Astrocyte of the cerebellum (primary cell): ENCODE measurements at regions not wholly inside any gene's neighbourhood (a gene's known extent, or its start where the extent isn't known, plus 50 kb on each side); places are given as distances from the start of the nearest gene placed in this dataset.
A peak's percentile ranks its signal among the peaks of the same experiment; 100 is the strongest.

ENCODE experiments used
- DNase-seq: peaks from one replicate; pipeline ENCODE4 v3.0.0-alpha.2; 2011; ENCODE audit warnings: low read depth
- H3K4me3 ChIP-seq: 2 replicates; pipeline ENCODE4 v1.5.1; 2011; ENCODE audit warnings: mild to moderate bottlenecking, low read depth, low read length, moderate library complexity
- in situ Hi-C: cut with HindIII; loops from 2 replicates; pipeline ENCODE4 v1.10.0; 2017; ENCODE audit warnings: low sequenced_read_pairs
- TF ChIP-seq, protein P1 (sequence below): IDR thresholded peaks from 2 replicates; pipeline ENCODE4 v1.5.1; 2012; ENCODE audit warnings: low read length, low read depth, moderate library complexity, mild to moderate bottlenecking; ENCODE audit errors: missing control alignments

DNA sequence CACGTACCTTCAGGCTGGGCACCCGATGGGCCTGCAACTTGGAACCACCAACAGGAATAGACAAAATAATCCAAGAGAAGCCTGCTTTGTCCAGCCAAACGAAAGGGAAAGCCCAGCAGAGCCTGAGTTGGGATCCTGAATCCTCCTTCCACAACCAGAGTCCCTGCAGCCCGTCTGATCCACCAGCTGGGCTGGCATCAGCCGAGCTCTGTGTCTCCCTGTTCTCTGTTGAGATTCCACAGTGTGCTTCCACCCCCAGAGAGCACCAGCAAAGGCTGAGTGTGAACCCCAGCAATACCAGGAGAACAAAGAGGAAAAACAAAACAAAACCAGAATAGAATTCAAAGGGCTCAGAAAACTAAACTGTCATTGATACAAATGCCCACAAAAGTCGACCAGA, 68.8 kb upstream of the PRNP start:
- H3K4me3 ChIP-seq, result no peak overlapping the region
- TF ChIP-seq, protein P1, sequence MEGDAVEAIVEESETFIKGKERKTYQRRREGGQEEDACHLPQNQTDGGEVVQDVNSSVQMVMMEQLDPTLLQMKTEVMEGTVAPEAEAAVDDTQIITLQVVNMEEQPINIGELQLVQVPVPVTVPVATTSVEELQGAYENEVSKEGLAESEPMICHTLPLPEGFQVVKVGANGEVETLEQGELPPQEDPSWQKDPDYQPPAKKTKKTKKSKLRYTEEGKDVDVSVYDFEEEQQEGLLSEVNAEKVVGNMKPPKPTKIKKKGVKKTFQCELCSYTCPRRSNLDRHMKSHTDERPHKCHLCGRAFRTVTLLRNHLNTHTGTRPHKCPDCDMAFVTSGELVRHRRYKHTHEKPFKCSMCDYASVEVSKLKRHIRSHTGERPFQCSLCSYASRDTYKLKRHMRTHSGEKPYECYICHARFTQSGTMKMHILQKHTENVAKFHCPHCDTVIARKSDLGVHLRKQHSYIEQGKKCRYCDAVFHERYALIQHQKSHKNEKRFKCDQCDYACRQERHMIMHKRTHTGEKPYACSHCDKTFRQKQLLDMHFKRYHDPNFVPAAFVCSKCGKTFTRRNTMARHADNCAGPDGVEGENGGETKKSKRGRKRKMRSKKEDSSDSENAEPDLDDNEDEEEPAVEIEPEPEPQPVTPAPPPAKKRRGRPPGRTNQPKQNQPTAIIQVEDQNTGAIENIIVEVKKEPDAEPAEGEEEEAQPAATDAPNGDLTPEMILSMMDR, result no peak
- in situ Hi-C loops, result no loop called here
- DNase-seq, result no peak

DNA sequence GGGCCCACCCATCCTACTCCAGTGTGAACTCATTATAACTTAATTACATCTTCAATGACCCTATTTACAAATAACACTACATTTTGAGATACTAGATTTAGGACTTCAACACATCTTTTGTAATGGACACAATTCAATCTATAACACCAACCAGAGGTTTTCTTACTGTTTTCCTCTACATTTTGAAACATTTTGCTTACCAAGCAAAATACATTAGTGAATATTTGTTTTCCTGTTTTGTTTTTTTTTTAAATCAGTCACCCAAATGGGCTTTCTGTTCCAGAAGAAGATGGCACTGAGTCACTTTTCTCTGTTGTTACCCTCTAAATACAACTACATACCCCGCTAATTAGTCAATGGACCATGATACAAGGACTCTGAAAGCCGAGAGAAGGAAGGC, 69.2 kb upstream of the PRNP start:
- in situ Hi-C loops, result no loop called here
- no peak for DNase-seq

GRCh38 chr20:4613718-4614620, 72.3 kb upstream of the PRNP start:
- DNase-seq, result peak; percentile 90
- TF ChIP-seq, protein P1, result peak; percentile 53
- no peak overlapping the region for H3K4me3 ChIP-seq
- in situ Hi-C loops, result no loop called here

More for the DNA sequence above, 69.2 kb upstream of the PRNP start:
- no peak overlapping the region for H3K4me3 ChIP-seq
- TF ChIP-seq, protein P1, result no peak

- no peak for DNase-seq
- H3K4me3 ChIP-seq, result no peak overlapping the region
- TF ChIP-seq, protein P1, result no peak
- in situ Hi-C loops, result no loop called here
Measured at GRCh38 chr20:4613184-4613583, 73.1 kb upstream of the PRNP start.

DNA sequence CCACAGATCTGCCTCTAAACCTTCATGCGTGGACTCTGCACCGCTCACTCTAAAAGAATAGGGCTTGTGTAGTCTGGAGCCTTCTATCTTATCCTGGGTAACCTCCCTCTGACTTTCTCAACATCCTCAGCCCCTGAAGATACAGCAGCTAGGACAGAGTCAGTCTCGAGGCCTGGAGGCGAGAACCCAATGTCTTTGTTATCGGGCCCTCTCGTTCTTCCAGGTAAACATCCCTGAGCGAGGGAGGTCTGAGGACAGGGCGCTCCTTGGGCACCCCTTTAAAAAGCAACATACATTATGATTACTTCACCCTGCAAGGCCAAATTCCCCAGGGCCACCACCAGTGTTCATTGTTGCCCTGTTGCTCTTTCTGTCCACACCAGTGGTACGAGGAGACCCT, 75.4 kb upstream of the PRNP start:
- in situ Hi-C loops, result no loop called here
- DNase-seq, result no peak
- TF ChIP-seq, protein P1, result no peak
- H3K4me3 ChIP-seq, result no peak overlapping the region

DNA sequence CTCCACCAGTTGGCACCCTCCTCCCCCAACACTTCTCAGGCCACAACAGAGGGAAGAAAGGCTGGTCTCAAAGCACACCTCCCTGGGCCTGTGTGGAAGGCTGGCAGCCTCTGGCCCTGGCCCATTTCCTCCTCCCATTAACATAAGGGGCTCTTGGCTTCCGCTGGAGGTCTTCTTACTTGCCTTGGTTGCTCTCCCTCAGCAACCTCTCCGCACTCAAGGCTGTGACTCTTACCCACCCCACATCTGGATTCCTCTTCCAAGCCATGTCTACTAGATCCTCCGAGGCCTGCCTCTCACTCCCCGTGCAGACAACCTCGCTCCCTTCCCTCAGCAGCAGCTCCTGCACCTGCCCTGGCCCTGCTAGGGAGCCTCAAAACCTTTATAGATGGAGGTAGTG, 76.7 kb upstream of the PRNP start:
- no peak overlapping the region for H3K4me3 ChIP-seq
- TF ChIP-seq, protein P1, result no peak
- in situ Hi-C loops, result no loop called here
- no peak for DNase-seq
